ENCODE measurements at regions not wholly inside any gene's neighbourhood (a gene's known extent, or its start where the extent isn't known, plus 50 kb on each side); places are given as distances from the start of the nearest gene placed in this dataset.

- TF ChIP-seq, protein P1, sequence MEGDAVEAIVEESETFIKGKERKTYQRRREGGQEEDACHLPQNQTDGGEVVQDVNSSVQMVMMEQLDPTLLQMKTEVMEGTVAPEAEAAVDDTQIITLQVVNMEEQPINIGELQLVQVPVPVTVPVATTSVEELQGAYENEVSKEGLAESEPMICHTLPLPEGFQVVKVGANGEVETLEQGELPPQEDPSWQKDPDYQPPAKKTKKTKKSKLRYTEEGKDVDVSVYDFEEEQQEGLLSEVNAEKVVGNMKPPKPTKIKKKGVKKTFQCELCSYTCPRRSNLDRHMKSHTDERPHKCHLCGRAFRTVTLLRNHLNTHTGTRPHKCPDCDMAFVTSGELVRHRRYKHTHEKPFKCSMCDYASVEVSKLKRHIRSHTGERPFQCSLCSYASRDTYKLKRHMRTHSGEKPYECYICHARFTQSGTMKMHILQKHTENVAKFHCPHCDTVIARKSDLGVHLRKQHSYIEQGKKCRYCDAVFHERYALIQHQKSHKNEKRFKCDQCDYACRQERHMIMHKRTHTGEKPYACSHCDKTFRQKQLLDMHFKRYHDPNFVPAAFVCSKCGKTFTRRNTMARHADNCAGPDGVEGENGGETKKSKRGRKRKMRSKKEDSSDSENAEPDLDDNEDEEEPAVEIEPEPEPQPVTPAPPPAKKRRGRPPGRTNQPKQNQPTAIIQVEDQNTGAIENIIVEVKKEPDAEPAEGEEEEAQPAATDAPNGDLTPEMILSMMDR (IDR thresholded peaks at IDR 0.05): no peak
- TF ChIP-seq EZH2 (IDR thresholded peaks at IDR 0.05): no peak
- TF ChIP-seq EZH2phosphoT487 (IDR thresholded peaks at IDR 0.05): no peak
Measured at GRCh38 chr6:95489185-95489863, 88.0 kb upstream of the MANEA start.

All from neural progenitor cell (in vitro differentiated cells).